Bronchial epithelial cell (primary cell): ENCODE measurements at regions not wholly inside any gene's neighbourhood (a gene's known extent, or its start where the extent isn't known, plus 50 kb on each side); places are given as distances from the start of the nearest gene placed in this dataset.

Experiments
- DNase-seq: peaks from one replicate; pipeline ENCODE4 v3.0.0-alpha.2; 2010; ENCODE audit warnings: low read depth
- FAIRE-seq: peaks from 2 replicates; lab custom pipeline; 2011; peaks lifted over from hg19 to GRCh38; lab: Jason Lieb, UNC
- H3K27me3 ChIP-seq: 2 replicates; pipeline ENCODE4 v1.5.1; 2011; ENCODE audit warnings: low read length; ENCODE audit not compliant: control insufficient read depth, insufficient read depth
- H3K36me3 ChIP-seq: 2 replicates; pipeline ENCODE4 v1.5.1; 2011; ENCODE audit warnings: low read length; ENCODE audit not compliant: control insufficient read depth, insufficient read depth
- H3K4me3 ChIP-seq: 2 replicates; pipeline ENCODE4 v1.5.1; 2011; ENCODE audit warnings: mild to moderate bottlenecking, low read depth, low read length, control low read depth
- CTCF ChIP-seq: IDR thresholded peaks from 2 replicates; pipeline ENCODE4 v1.5.1; 2011; ENCODE audit warnings: mild to moderate bottlenecking, moderate library complexity, low read length, control low read depth, inconsistent platforms; ENCODE audit not compliant: insufficient read depth, severe bottlenecking

DNA sequence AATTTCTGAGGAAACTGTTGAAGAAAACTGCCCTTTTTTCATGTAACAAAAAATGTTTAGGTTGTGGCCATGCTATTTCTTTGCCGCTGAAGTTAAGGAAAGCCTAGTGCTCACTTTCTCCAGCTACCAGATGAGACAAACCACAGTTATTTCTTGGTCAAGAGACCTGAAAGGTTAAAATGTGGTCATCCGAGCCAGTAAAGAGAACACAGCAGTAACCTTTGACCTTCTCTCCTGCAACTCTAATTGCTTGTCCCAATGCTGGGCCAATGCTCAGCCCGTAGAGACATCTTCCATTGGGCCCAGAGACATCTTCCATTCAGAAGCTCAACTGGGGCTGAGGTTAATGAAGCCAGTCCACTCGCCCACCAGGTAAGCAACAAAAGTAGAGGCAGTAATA is 109.8 kb upstream of the CPSF6 start:
- no peaks in the 10 kb centered on the region for H3K27me3 ChIP-seq
- H3K36me3 ChIP-seq: no peaks in the 10 kb centered on the region
- H3K4me3 ChIP-seq: no peak overlapping the region
- TF ChIP-seq CTCF: no peak
- FAIRE-seq (no peak), DNase-seq (no peak)

DNA sequence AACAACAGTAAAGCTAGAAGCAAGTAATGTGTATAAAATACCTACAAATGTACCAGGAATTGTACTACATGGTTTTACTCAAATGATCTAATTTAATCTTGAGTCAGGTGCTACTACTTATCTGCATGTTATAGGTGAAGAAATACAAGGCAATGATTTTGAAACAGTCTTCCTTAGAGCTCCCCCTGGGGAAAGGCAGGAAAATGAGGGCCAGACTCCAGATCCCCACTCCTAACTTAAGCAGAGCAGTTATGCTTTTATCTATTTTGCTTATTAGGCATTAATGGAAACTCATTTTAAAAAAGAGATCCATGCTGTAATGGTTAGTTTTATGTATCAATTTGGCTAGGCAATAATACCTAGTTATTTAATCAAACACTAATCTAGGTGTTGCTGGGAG is 109.3 kb upstream of the CPSF6 start:
- DNase-seq: no peak
- Histone ChIP-seq H3K27me3 (no peaks in the 10 kb centered on the region), H3K4me3 (no peak overlapping the region), H3K36me3 (no peaks in the 10 kb centered on the region)
- no peak for FAIRE-seq
- no peak for TF ChIP-seq CTCF

GRCh38 chr12:69131077-69131476 is 108.3 kb upstream of the CPSF6 start:
- DNase-seq: no peak
- no peak overlapping the region for H3K4me3 ChIP-seq
- no peak for TF ChIP-seq CTCF
- H3K27me3 ChIP-seq: no peaks in the 10 kb centered on the region
- no peak for FAIRE-seq
- no peaks in the 10 kb centered on the region for H3K36me3 ChIP-seq

DNA sequence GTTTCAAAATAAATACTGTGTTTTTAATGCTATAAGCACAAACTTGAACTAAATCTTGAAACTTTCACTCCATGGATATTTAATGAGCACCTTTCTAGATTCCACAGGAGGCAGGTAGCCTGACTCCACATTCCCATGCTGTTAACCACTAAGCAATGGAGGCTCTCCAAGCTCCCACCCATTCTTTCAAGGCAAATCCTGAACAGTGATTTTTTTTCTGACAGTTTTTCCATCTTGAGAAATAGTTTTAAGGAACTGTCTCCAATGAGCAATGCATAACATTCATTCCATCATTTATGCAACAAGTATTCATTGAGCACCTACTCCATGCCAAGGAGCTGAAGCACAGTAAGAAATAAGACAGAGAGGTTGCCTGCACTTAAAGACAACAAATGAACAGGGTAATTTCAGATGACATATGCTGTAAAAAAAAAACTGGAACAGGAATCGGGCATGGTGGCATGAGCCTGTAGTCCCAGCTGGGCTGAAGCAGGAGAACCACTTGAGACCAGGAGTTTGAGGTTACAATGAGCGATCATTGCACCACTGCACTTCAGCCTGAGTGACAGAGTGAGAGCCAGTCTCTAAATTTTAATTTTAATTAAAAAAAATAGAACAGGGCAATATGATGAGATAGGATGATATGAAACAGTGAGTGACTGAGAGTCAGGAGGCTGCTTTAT is 102.3 kb upstream of the CPSF6 start:
- DNase-seq: no peak
- Histone ChIP-seq H3K36me3 (no peaks in the 10 kb centered on the region), H3K4me3 (no peak overlapping the region), H3K27me3 (no peaks in the 10 kb centered on the region)
- no peak for FAIRE-seq
- no peak for TF ChIP-seq CTCF

DNA sequence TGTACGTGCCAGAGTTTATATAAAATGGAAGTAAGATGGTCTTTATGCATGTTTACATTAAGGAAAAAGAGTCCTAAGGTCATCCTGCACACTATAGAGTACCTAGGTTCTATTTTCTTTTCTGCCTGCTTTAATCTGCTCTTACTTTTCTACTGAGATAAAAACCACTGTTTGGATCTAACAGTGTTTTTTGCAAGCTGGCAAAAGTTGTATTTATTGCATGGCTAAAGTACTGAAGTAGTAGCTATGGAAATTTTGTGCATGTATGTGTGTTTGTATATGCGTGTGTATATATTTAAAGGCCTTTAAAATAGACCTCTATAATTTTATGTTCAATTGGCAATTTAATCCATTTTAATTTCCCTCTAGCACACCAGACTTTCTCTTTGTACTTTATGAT is 98.3 kb upstream of the CPSF6 start:
- H3K27me3 ChIP-seq: no peaks in the 10 kb centered on the region
- DNase-seq (no peak), FAIRE-seq (no peak)
- TF ChIP-seq CTCF: no peak
- no peaks in the 10 kb centered on the region for H3K36me3 ChIP-seq
- H3K4me3 ChIP-seq: no peak overlapping the region

- DNase-seq: no peak
- no peak for TF ChIP-seq CTCF
- Histone ChIP-seq H3K36me3 (no peaks in the 10 kb centered on the region), H3K4me3 (no peak overlapping the region), H3K27me3 (no peaks in the 10 kb centered on the region)
- FAIRE-seq: no peak
Observed at GRCh38 chr12:69149270-69149669, 90.1 kb upstream of the CPSF6 start.
